Germinal center (tissue), 1 donor: ENCODE measurements at regions not wholly inside any gene's neighbourhood (a gene's known extent, or its start where the extent isn't known, plus 50 kb on each side); places are given as distances from the start of the nearest gene placed in this dataset.
"Not testable (repeated sequence)": the region's sequence is repeated elsewhere in the genome, so short reads cannot be mapped to it uniquely, and the experiment has no call there.

Source experiments
- DNase-seq: peaks from one replicate; pipeline ENCODE4 v3.0.0; 2012; ENCODE audit warnings: mixed read lengths, low spot score

DNA sequence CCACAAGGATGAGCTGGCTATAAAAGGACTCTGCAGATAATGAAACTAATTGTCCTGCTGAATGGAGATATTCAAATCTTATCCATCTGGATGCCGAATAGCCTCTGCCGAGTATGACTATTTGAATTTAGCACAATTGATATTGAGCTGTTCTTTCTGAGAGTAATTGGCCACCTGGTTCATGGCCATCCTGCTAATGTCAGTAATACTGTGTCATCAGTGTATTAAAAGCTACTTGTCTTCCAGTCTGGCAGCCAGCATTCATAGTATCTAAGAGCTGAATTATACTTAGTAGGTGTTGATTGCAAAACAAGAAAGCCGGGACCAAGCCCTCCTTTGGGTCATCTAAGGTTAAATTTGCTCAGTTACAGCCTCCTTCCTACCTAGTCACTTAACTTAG is 310.7 kb upstream of the NCAM1 start:
- no peak for DNase-seq

DNA sequence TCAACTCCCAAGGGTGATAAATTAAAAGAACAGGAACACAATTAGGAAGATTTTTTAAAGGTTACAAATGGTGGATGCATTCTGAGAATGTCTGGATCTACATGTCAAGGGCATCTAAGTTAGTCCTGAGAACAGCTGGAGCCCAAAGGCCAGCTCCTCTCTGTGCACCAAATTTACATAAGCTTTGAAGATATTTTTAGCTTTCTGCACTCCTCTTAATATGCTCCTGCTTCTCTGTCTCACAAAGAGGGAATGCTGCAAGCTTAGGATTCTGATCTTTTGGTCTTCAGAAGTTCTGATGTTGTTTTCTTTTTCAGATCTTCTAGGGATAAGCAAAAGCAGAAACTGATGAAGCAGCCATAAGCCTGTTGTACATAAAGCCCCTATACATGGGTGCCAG is 309.8 kb upstream of the NCAM1 start:
- DNase-seq: no peak

DNA sequence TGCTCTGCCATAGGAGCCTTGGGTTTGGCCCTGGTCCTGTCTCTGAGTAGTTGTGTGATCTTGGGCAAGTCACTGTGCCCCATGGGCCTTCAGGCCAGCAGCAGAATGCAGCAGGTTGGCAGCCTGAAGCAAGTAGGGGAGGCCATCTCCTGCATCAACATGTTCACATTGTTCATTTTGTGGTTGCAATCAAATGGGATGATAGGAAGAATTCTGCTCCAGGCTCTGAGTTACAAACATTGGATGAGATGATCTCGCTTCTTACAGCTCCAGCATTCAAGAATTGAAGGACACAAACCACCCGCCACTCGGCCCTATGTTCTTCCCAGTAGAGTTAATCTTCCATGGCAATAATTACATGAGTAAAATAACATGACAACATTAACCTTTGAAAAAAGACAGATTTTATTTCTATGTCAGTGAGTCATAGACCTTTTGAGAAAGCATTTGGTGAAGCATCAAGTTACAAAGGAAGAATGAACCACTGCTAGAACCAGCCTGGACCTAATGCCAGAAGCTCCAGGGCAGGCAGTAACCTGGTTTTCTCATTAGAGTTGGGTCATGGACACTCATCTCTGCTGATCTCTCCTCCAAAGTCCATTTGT is 308.3 kb upstream of the NCAM1 start:
- no peak for DNase-seq

DNA sequence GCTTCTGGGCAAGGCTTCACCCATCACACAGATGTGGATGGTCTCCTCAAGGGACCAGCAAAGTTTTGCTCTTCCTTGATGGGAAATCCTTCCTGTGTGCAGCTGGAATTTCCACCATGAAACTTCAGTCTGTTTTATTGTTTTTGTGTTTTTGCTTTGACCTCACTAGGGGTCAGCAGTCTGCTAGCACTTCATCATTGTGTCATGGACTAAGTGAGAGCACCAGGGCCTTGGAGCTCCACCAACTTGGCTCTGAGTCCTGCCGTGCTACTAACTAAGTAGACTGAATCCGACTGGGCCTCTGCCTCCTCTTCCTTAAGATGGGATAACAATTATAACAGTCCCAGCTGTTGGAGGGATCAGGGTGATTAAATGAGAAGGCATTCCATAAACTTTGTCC is 305.8 kb upstream of the NCAM1 start:
- DNase-seq: no peak

DNA sequence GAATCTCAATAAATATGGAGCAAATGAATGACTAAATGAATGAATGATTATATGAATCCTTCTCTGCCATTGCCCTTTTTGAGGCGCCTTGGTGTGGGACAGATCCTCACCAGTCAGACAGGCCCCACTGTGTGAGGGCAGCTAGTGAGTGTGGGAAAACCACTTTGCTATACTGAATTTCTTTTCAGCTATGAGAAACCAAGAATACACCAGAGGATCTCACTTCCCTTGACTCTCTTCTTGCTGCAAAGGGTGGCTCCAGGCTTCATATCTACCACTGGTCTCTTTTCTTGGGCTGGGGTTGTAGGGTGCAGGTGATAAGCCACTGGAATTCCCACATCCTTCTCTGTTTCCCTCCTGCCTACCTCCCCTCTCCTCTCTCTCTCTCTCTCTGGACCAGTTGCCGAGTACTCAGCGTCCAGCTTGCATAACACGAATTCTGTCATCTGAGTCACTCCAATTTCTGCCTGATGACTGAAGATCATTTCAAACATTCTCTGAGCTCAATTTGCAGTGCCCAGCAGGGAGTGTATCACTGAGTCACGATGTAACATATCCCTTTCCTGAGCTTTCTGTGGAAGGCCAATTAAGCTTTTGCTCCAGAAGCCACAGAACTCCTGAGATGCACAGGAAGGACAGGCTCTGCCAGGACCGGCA is 304.3 kb upstream of the NCAM1 start:
- no peak for DNase-seq

DNA sequence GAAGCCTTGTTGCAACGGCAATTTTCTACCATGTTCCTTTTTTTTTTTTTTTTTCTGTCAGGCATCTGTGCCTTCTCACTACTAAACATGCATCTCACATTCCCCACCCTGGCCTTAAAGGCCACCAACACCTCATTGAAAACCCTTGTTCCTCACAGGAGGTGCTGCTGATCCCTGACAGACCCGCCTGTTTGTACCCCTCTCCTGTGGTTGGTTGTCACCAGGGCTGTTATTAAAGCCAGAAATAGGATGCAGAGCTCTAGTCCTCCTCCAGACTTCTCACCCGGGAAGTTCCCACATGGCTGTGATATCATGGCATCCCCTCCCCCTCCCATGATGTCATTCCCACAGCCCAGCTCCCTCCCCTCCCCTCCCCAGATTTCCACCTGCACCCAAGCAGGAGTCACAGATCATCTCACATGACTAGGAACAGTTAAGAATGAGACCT is 302.8 kb upstream of the NCAM1 start:
- no peak for DNase-seq

DNA sequence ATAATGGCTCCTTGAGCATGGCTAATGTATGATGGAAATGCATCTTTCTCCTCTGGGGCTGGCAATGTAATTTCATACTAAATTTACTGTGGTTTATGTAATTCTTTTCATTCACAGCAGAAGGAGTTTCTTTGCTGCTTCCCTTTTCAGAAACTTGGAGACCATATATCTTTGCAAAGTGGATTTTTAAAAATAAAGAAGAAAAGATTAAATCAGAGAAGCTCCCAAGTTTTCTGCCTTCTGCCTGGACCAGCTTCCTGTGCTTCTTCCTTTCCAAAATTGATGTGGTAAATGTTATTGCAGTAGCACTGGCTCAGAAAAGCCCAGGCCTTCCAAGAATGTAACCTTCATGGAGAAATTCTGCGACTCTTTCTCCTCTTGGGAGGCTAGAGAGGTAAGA is 300.1 kb upstream of the NCAM1 start:
- DNase-seq: no peak

DNA sequence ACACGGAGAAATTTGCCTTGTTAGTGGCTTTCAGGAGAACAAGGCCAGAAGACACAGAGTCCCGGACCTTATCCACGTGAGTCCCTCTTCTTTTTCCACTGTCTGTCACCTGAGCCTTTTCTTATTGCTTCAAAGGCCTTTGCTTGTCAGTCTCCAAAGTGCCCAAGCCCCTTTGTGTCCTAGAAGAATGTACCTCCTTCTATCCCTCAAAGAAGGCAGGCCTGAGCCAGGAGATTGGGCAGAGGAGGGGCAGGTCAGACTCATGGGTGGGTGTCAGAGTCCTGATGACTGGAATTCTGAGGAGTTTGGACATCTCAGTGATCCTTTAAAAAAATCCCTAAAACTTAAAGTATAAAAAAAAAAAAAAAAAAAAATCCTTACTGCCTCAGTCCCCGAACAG is 299.6 kb upstream of the NCAM1 start:
- no peak for DNase-seq

DNA sequence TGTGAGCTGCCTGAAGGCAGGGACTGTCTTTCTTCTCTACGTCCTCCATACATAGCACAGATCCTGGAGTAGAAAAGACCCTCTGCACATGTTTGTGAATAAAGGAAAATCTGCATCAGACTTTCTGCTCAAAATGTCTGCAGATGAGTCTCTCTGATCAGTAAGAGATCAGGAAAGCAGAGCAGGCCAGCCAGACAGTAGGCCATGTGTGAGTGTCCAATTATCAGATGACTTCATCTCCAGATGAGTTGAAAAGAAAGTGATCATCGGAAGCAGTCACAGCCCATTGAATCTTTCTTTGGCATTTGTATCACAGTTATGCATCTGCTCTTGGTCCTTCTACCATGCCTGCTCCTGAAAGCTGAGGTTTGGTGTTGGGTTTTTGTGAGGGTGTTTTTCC is 298.7 kb upstream of the NCAM1 start:
- no peak for DNase-seq

DNA sequence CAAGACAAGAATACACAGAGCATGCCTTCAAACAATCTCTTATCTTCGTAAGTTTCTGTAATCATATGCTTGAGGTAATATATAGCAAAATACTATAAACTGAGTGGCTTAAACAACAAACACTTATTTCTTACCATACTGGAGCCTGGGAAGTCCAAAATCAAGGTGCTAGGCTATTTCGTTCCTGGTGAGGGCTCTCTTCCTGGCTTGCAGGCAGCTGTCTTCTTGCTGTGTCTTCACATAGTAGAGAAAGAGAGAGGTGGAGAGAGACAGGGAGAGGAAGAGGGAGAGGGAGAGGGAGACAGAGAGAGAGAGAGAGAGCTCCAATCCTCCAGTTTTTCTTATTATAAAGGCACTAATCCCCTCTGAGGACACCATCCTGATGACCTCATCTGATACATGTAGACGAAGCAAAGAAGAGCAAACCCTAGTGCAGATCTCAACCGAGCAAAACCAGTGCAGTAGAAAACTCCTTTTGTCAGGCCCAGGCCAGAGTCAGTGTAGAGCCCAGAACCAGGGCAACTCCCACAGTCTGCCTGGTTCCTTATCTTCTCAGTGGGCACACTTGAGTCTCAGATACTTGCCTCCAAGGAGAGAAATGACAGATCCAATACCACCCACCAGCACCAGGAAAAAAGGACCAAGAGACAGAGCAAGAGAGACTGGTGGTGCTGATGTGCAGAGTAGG is 297.1 kb upstream of the NCAM1 start:
- DNase-seq: no peak

DNA sequence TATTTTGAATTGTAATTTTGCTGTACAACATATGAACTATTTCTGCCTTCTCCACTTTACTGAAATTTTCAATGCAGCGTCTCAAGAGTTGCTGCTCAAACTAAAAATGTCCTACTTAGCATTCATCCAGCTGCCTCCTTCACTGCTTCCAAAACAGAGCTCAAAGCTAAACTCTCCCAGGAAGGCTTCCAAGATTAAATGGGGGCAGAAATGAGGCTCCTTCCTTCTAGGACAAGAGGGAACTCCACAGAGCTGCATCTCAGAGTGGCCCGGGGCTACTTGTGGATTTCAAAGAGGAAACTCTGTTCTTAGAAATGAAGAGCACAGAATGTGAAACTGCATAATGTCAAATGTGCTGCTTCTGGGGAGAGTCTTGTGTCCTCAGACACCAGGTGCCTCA is 295.9 kb upstream of the NCAM1 start:
- no peak for DNase-seq

DNA sequence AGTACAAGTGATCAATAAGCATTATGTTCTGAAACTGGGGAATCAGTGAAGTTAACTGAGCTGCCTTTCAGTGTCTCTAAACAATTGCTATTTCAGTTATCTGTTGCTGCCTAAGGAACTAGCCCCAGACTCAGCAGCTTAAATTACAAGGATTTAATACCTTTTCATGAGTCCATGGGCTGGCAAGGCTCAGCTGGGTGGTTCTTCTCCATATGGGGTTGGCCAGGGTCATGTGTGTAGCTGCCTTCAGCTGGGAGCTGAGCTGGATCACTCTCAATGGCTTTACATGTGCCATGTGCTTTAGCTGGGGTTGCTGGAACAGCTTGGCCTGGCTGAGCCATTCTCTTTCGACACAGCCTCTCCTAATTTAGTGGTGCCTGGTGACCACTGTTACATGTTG is 295.0 kb upstream of the NCAM1 start:
- DNase-seq: no peak

DNA sequence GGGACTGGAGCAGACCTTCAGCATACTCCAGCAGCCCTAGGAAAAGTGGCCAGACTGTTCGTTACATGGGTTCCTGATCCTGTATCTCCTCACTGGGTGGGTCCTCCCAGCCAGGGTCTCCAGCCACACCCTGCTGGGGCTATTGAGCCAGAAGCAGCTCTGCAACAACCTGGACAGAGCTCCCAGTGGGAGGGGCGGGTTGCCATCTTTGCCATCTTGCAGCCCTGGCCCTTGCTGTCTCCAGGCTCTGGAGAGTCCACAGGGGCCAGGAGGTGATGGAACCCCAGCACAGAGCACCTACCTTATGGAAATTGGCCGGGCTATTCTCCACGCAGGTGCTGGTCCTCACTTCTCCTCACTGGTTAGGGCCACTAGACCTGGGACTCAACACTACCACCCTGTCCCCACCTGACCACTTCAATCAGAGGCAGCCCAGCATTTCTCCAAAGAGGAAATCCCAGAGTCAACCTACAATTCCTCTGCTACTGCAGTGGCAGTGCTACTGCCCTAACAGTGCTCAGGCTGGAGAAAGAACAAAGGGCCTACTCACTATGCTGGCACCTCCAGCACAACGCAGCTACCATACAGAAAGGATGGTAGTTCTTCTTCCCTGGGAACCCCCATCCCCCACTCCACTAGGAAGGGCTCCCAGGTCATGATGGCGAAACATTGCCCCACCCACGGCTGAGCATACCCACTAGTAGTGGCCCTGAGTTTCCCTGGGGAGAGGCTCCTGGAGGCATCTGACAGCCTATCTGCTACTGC is 290.2 kb upstream of the NCAM1 start:
- DNase-seq: no peak

DNA sequence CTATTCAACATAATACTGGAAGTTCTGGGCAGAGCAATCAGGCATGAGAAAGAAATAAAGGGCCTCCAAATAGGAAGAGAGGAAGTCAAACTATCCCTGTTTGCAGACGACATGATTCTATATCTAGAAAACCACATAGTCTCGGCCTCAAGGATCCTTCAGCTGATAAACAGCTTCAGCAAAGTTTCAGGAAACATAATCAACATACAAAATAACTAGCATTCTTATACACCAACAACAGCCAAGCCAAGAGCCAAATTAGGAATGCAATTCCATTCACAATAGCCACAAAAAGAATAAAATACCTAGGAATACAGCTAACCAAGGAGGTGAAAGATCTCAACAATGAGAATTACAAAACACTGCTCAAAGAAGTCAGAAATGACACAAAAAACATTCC is 287.8 kb upstream of the NCAM1 start:
- not testable (repeated sequence) for DNase-seq

DNA sequence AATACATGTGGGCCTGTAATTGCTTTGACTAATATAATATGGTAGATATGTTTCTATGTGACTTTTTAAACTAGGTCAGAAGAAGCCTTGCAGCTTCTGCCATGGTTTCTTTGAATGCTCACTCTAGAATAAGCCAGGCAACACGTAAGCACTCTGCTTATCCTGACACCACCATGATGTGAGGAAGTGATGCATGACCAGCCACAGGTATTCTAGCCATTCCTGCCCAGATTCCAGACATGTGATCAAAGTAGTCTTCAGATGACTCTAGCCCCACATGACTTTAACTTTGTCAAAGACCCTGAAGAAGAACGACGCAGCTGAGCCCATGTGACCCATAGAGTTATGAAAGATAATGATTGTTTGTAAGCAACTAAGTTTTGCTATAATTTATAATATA is 276.1 kb upstream of the NCAM1 start:
- DNase-seq: no peak

DNA sequence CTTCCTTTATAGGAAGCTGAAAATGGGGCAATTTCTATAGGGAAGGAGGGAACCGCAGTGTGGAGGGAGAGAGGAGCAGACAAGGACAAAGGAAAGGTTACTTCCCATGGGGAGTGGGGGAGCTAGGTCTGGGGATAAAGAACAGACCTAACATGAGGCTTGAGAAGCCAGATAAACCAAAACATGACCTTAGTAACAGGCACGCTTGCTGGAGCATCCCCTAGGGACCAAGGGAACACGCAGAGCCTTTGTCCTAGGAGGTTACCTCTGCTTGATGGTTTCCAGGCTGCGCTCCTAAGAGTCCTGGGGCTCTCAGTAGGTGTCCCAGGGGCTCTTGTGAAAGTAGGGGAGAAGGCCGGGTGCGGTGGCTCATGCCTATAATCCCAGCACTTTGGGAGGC is 271.4 kb upstream of the NCAM1 start:
- DNase-seq: no peak

DNA sequence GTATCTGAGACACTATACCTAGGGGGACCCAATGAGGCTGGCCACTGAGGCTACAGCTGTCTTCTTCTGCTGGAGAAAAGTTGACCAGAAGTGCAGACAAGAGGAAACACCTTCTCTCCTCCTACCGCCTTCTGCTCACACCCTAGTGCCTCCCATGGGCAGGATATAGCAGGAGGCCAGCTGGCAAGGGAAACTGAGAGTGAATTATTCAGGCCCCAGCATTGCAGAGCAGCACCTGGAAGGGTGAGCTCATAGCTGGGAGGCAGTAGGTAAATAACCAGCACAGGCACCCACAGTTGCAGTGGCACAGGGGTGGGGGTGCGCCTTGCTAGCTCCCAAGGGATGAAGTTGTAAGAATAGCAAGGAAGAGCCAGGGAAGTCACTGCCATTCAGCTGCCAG is 267.4 kb upstream of the NCAM1 start:
- DNase-seq: no peak

DNA sequence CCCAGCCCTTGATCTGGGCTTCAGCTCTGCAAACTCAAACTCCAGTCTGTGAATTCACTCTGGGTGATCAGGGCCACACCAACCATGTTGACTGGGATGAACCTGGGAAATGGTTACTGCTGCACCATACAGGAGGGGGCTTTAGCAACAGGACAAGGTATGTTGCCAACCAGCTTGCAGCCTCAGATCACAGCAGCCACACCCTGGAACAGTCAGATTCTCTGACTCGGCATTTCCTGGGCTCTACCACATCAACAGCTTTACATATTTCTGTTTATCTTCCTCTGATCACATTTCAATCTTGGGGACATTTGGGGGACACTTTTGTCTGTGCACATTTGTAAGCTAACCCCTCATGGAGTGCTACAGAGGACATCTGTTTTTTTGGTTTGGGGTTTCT is 267.0 kb upstream of the NCAM1 start:
- DNase-seq: no peak

DNA sequence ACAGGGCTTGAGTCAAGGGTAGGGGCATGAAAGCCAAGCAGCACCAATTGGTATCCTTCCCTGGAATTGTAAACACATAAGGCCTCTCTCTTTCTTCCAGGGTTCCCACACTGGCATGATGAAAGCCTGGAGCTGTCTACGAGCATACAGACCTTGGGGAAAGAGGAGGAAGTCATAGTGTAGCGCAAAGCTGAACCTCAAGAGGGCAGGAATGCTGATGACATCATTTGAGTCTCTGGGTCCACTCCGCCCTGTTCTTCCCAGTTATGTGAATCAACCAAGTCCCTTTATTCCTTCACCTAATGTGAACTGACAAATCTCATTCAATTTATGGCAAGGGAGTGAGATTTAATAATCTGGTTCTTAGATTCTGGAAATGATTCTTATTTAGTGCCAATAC is 266.4 kb upstream of the NCAM1 start:
- DNase-seq: no peak

DNA sequence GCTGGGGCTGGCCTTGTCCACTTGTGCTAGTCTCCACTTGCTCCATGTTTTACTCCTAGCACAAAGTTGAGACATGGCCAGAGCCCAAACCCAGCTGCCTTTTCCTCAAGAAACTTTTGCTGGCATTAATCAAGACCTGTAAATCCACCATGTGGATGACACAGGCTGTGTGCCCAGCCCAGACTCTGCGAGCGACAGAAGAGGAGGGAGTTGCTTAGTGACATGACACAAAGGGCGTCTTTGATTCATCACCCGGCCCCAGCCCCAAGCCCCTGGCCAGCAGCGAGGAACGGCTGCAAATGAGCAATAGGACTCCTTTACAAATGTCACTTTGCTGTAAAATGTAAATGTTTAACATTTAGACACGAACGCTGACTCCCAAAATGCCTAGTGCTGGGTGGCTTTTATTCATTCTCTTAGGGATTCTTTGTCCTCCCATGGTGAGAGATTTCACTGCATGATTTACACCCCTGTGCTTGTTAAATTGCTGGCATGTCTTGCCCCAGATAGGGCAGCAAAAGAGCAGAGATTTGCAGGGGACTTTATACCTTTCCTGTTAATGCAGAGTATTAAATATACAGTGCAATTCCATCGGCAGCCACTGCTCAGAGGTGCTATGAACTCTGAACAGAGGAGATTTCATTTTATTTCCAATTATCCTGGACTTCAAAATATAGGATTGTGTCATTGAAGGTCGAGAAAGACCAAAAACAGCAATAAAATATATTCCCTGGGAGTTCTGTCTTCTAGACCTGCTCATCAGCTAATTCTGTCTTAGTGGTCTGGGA is 263.6 kb upstream of the NCAM1 start:
- no peak for DNase-seq

DNA sequence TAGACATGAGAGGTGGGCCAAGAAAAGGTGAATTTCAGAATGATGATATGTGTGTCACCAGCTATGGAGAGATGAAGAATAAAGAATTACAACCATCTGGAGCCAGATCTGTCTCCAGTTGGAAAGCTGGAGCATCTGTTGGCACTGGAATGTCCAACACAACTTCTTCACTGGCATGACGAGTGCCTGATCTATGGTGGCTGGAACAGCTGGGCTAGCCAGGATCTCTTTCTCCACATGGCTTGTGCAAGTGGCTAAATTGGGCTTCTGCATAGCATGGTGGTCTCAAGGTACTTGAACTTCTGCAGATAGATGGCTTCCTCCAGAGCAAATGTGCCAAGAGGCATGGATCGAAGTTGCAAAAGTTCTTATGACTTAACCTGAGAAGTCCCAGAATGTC is 256.1 kb upstream of the NCAM1 start:
- no peak for DNase-seq

DNA sequence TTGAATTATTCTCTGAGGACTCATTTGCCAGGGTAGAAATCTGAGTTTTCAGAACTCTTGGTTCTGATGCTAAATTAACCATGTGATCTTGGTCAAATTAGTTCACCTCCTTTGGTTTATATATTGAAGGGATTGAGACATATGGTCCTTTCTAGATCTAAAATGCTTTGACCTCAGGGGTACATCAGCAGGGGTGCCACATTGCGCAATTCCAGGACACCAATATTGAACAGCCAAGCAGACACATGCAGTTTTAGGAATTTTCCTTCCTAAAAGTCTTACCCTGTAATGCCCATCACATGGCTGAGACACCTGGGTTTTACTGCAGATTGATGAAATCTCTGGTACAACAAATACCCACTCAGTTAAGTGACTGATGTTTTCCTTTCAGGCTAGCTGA is 254.4 kb upstream of the NCAM1 start:
- DNase-seq: no peak
